ENCODE measurements at regions not wholly inside any gene's neighbourhood (a gene's known extent, or its start where the extent isn't known, plus 50 kb on each side); places are given as distances from the start of the nearest gene placed in this dataset.
A peak's percentile ranks its signal among the peaks of the same experiment; 100 is the strongest.

DNA sequence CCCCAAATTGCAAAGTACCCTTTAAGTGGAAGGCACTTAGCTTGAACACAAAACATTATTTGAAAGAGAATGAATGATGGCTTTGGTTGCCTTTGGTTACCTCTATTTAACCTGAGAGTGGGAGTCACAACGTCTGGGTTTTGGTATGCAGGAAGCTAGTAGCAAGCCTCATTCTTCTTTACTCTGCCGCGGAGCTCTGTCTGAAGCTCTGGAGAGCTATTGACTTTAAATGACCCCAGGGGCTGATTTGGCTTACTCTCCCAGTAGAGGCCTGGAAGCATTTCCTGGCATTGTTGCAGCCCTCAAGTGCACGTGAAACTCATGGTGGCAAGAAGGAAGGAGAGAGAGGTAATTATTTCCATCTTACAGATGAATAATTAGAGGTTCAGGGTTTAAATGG is 81.8 kb upstream of the MAGEA4 start:
- Histone ChIP-seq H3K9me3 (no peaks in the 10 kb centered on the region), H3K4me1 (peaks cover 0 to 5% (median 0%) of the 10 kb centered on the region in 9 donors), H3K27me3 (peaks cover 0 to 6% (median 0%) of the 10 kb centered on the region in 7 donors), H3K36me3 (no peaks in the 10 kb centered on the region), H3K27ac (no peak overlapping the region), H3K4me3 (no peak overlapping the region)
- intact Hi-C loops (cut with DNase I): no loop called here
- ATAC-seq: no peak
- TF ChIP-seq, protein P1, sequence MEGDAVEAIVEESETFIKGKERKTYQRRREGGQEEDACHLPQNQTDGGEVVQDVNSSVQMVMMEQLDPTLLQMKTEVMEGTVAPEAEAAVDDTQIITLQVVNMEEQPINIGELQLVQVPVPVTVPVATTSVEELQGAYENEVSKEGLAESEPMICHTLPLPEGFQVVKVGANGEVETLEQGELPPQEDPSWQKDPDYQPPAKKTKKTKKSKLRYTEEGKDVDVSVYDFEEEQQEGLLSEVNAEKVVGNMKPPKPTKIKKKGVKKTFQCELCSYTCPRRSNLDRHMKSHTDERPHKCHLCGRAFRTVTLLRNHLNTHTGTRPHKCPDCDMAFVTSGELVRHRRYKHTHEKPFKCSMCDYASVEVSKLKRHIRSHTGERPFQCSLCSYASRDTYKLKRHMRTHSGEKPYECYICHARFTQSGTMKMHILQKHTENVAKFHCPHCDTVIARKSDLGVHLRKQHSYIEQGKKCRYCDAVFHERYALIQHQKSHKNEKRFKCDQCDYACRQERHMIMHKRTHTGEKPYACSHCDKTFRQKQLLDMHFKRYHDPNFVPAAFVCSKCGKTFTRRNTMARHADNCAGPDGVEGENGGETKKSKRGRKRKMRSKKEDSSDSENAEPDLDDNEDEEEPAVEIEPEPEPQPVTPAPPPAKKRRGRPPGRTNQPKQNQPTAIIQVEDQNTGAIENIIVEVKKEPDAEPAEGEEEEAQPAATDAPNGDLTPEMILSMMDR (IDR thresholded peaks at IDR 0.05): no peak
- WGBS, 2 donors: 15 to 18% methylated on average over 4 of the region's 4 CpGs
- peak in 1 of 2 donors; percentile 3 for DNase-seq

GRCh38 chrX:151852294-151852693 is 60.4 kb upstream of the MAGEA4 start:
- Histone ChIP-seq H3K9me3 (no peaks in the 10 kb centered on the region), H3K4me3 (no peak overlapping the region), H3K27ac (no peak overlapping the region), H3K4me1 (no peaks in the 10 kb centered on the region), H3K36me3 (no peaks in the 10 kb centered on the region), H3K27me3 (peaks cover 0 to 14% (median 0%) of the 10 kb centered on the region in 7 donors)
- intact Hi-C loops (cut with DNase I): no loop called here
- 93 to 96% methylated on average over 3 of the region's 3 CpGs for WGBS, 2 donors
- no peak for ATAC-seq
- TF ChIP-seq, protein P1 (IDR thresholded peaks at IDR 0.05): no peak
- no peak for DNase-seq

- no peaks in the 10 kb centered on the region for H3K4me1 ChIP-seq
- ATAC-seq (no peak), DNase-seq (no peak)
- H3K36me3 ChIP-seq: no peaks in the 10 kb centered on the region
- peaks cover 0 to 14% (median 0%) of the 10 kb centered on the region in 7 donors for H3K27me3 ChIP-seq
- no peak overlapping the region for H3K27ac ChIP-seq
- TF ChIP-seq, protein P1 (IDR thresholded peaks at IDR 0.05): no peak
- no peaks in the 10 kb centered on the region for H3K9me3 ChIP-seq
- WGBS, 2 donors: 44 to 50% methylated on average over 4 of the region's 4 CpGs
- intact Hi-C loops (cut with DNase I): no loop called here
- H3K4me3 ChIP-seq: no peak overlapping the region
Observed at GRCh38 chrX:151854726-151855495, 57.8 kb upstream of the MAGEA4 start.

- no peak for ATAC-seq
- H3K4me3 ChIP-seq: no peak overlapping the region
- intact Hi-C loops (cut with DNase I): no loop called here
- 83 to 92% methylated on average over 1 of the region's 1 CpG for WGBS, 2 donors
- H3K36me3 ChIP-seq: no peaks in the 10 kb centered on the region
- no peaks in the 10 kb centered on the region for H3K9me3 ChIP-seq
- TF ChIP-seq, protein P1 (IDR thresholded peaks at IDR 0.05): no peak
- no peak overlapping the region for H3K27ac ChIP-seq
- H3K27me3 ChIP-seq: peaks cover 0 to 14% (median 0%) of the 10 kb centered on the region in 7 donors
- DNase-seq: no peak
- no peaks in the 10 kb centered on the region for H3K4me1 ChIP-seq
Observed at GRCh38 chrX:151859481-151859880, 53.2 kb upstream of the MAGEA4 start.
